ENCODE measurements at regions not wholly inside any gene's neighbourhood (a gene's known extent, or its start where the extent isn't known, plus 50 kb on each side); places are given as distances from the start of the nearest gene placed in this dataset.
"Not testable (repeated sequence)": the region's sequence is repeated elsewhere in the genome, so short reads cannot be mapped to it uniquely, and the experiment has no call there.

- DNase-seq (ENCODE audit: low read depth, low spot score), result no peak
These were observed 160.1 kb upstream of the DAP start for GRCh38 chr5:10921160-10921559.

- no peak for DNase-seq (ENCODE audit: low read depth, low spot score)
These were observed 159.4 kb upstream of the DAP start for GRCh38 chr5:10920400-10920799.

- peak; percentile 55 for DNase-seq (ENCODE audit: low read depth, low spot score)
These were observed 153.9 kb upstream of the DAP start for GRCh38 chr5:10914741-10915480.

- peak; percentile 90 for DNase-seq (ENCODE audit: low read depth, low spot score)
These were observed 152.8 kb upstream of the DAP start for GRCh38 chr5:10913841-10914240.

GRCh38 chr5:10913181-10913810 lies 152.3 kb upstream of the DAP start:
- DNase-seq (ENCODE audit: low read depth, low spot score), result no peak

- DNase-seq (ENCODE audit: low read depth, low spot score), result no peak
These were observed 151.4 kb upstream of the DAP start for GRCh38 chr5:10912435-10912834.

GRCh38 chr5:10910261-10910660 lies 149.2 kb upstream of the DAP start:
- DNase-seq (ENCODE audit: low read depth, low spot score), result no peak

- DNase-seq (ENCODE audit: low read depth, low spot score), result no peak
These were observed 143.9 kb upstream of the DAP start for GRCh38 chr5:10904862-10905432.

- peak; percentile 31 for DNase-seq (ENCODE audit: low read depth, low spot score)
These were observed 142.9 kb upstream of the DAP start for GRCh38 chr5:10903786-10904560.

- DNase-seq (ENCODE audit: low read depth, low spot score), result peak; percentile 66
These were observed 141.1 kb upstream of the DAP start for GRCh38 chr5:10902145-10902544.

GRCh38 chr5:10898514-10898913 lies 137.5 kb upstream of the DAP start:
- no peak for DNase-seq (ENCODE audit: low read depth, low spot score)

GRCh38 chr5:10896016-10896415 lies 135.0 kb upstream of the DAP start:
- DNase-seq (ENCODE audit: low read depth, low spot score), result peak; percentile 28

- no peak for DNase-seq (ENCODE audit: low read depth, low spot score)
These were observed 133.5 kb upstream of the DAP start for GRCh38 chr5:10894445-10895054.

- no peak for DNase-seq (ENCODE audit: low read depth, low spot score)
These were observed 131.8 kb upstream of the DAP start for GRCh38 chr5:10892911-10893215.

- no peak for DNase-seq (ENCODE audit: low read depth, low spot score)
These were observed 131.3 kb upstream of the DAP start for GRCh38 chr5:10892147-10892910.

- DNase-seq (ENCODE audit: low read depth, low spot score), result no peak
These were observed 130.2 kb upstream of the DAP start for GRCh38 chr5:10891193-10891592.

GRCh38 chr5:10886497-10886896 lies 125.5 kb upstream of the DAP start:
- DNase-seq (ENCODE audit: low read depth, low spot score), result no peak

- peak; percentile 66 for DNase-seq (ENCODE audit: low read depth, low spot score)
These were observed 124.0 kb upstream of the DAP start for GRCh38 chr5:10885026-10885425.

GRCh38 chr5:10883945-10884344 lies 122.9 kb upstream of the DAP start:
- DNase-seq (ENCODE audit: low read depth, low spot score), result not testable (repeated sequence)

- no peak for DNase-seq (ENCODE audit: low read depth, low spot score)
These were observed 119.9 kb upstream of the DAP start for GRCh38 chr5:10880934-10881333.

GRCh38 chr5:10876996-10877395 lies 116.0 kb upstream of the DAP start:
- DNase-seq (ENCODE audit: low read depth, low spot score), result not testable (repeated sequence)

Measured in astrocyte of the hippocampus (primary cell).